HuH-7.5 (cell line): ENCODE measurements at regions not wholly inside any gene's neighbourhood (a gene's known extent, or its start where the extent isn't known, plus 50 kb on each side); places are given as distances from the start of the nearest gene placed in this dataset.

ENCODE experiments used
- DNase-seq: peaks from one replicate; pipeline ENCODE4 v3.0.0; 2011; ENCODE audit warnings: low spot score

DNA sequence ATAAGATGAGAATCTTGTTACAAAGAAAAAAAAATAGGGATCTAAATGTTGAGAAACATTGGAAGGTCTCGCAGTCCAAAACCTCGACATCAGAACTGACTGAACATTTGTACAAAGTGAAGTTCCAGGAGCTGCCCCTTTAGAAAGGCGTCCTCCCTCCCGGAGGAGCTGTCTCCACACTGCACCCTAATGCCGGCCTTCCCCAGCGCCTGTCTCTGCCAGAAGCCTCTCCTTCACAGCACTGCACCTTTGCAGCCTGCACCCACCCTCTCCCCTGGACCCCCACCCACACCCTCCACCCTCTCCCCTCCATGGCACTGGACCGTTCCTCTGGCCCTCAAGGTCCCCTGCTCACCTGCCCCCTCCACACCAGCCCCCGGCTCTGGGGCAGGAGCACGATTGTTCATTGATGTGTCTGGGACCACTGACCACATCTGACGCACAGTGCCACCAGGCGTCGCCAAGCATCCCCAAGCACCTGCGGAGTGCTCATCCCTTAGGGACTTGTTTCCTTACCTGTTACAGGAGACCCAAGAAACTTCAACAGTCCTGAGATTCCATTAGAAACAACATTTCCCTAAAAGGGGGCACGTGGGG is 90.3 kb upstream of the SNTG2 start:
- no peak for DNase-seq

DNA sequence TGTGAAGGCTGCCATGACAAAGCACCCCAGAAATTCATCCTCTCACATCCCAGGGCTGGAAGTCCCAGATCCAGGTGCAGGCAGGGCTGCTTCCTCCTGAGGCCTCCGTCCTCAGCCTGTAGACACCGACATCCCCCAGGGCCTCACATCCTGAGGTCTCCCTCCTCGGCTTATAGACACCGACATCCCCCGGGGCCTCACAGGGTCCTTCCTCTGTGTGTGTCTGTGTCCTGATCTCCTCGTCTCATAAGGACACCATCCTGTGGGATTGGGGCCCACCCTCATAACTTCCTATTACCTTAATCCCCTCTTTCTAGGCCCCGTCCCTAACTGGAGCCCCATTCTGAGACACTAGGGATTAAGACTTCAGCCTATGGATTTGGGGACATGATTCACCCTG is 92.0 kb upstream of the SNTG2 start:
- DNase-seq: no peak

DNA sequence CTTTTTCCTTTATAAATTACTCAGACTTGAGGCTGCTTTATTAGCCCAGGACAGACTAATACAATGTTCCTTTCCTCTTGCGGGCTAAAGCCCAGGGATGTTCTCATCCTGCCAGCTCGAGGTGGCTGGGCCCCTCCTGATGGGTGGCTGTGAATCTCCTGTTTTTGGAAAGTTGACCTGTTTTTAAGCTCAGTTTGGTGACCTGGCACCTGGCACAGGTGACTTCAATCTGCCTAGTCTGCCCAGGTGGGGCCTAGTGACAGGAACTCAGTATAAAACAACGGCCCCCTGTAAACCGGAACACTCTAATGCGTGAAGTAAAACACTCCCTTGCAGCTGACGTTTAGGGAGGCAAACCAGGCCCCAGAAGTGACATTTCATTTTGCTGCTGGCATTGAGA is 92.7 kb upstream of the SNTG2 start:
- no peak for DNase-seq

DNA sequence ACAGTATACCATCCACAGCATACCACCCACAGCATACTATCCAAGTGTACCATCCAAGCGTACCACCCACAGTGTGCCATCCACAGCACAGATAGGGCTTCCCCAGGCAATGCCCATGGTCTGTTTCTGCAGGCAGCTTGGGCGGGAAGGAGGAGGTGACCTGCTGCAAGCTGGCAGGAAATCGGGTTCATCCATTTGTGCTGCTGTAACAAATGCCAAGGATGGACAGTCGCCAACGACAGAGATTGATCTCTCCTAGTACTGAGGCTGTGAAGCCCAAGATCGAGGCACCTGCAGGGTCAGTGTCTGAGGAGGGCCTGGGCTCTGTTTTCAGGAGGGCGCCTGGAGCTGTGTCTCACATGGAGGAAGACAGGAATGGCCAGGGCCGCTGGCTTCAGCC is 93.6 kb upstream of the SNTG2 start:
- no peak for DNase-seq

DNA sequence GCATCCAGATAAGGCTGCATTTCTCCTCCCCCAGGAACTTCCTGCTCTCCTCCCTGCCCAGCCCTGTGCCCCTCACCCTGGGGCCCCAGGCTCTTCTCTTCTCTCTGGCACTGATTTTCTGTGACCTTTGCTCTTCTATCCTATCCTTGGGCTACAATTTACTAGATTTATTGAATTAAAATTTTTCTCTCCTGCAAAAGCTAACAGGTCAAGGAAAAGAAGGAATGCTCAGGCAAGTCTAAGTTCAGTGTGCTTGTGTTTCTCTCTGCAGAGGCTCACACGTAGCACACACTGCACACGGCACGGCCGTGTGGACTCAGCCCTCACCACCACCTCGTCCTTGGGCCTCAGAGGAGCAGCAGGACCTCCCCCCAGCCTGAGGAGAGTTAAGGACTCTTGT is 94.2 kb upstream of the SNTG2 start:
- no peak for DNase-seq

DNA sequence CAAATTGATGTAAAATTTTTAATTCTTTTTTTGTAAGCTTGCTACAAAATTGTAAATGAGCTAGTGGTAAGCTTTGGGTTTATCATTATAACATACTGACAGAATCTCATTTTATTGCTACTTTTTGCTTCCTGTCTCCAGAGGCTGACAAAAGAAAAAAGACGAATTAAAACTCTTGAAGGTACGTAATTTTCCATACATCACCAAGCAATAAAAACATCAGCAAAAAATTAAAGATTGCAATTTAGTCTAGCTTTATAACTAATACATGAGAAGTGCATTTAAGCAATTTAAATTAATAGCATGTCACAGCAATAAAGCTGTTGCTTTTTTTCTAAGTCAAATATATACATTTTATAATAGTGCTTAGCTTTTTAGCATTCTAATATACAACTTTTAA is 94.6 kb upstream of the SNTG2 start:
- no peak for DNase-seq

DNA sequence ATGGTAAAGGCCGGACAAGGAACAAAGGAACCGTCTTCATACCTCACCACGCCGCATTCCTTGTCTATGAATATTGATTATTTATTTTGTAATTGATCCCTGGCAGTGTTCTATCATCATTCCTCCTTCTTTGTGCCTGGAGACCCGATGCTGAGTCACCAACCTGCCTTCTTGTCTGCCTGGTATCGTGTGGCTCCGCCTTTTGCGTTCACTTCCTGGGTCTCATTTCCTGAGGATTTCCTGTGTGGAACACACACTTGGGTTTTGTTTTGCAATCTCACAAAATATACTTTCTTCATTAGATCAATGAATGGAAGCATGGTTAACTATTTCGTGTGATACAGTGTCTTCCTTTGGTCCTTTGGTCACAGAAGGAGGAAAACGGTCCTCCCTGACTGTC is 95.5 kb upstream of the SNTG2 start:
- DNase-seq: no peak

DNA sequence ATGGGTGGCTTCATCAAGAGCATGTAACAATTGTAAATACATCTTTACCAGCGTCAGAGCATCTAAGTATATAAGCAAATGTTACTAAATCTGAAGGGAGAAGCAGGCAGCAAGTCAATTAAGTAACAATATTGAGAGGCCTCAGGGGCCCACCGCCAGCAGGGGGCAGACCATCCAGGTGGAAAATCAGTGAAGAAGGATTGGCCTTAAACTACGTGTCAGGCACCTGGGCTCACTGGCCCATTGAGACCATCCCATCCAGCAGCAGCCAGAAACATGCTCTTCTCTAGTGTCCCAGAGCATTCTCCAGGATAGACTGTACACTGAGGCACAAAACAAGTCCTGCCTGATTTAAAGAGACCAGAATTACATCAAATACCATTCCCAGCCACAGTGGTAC is 96.2 kb upstream of the SNTG2 start:
- peak; percentile 16 for DNase-seq

DNA sequence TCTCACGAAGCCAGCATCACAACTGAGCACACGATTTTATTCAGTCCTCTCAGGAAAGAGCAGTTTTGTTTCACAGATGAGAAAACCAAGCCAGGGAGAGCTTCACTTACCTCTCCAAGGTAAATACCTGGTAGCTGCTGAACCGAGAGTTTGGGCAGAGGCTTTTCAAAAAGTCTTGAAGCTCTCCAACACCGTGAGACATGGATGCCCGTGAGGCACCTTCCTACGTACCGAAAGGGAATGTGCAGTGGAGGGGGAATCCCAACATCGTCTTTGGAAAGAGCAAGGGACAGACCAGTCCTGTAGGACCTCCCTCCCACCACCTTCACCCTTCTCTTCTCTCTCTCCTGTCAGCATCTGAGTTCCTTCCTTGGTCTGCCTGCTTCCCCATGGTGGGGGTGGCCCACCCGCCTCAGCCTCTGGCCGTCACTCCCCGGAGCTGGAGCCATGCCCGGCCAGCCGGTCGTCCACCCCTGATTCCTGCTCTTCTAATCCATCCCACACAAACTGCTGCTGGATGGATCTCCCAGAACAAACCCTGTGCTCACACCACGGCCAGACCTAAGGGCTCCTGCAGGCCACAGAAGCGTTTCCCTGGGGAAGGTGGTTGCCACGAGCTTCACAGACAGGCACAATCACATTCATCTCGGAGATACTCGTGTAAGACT is 97.3 kb upstream of the SNTG2 start:
- DNase-seq: no peak

DNA sequence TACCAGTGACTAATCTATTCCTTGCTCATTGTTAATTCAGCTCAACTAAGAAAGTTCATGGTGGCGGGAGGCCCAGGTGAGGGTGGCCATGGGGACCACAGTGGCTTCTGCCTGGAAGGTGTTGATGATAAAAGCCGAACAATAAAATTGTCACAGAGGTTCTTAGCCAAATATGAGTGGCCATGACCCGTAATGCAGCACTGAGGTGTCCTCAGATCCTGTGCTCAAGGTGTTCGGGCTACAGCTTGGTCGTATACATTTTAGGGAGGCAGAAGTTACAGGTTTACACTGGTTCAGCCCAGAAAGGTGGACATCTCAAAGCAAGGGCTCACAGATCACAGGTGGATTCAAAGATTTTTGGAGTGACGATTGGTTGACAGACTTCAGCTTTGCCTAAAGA is 98.5 kb upstream of the SNTG2 start:
- DNase-seq: no peak

DNA sequence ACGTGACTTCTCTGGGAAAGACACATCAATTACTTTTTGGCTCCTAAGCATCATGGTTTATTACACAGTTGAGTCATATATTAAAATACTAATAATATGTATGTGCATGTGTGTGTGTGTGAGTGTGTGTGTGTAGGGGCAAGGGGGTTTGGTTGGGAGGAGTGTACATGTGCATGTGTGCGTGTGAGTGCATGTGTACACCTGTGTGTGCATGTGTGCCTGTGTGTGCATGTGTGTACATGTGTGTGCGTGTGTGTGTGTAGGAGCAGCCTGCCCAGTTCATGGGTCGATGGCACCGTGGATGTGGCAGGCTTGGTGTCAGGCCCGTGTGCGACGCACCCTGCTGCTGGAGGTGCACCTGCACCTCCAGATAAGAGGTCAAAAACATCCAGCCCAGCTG is 99.0 kb upstream of the SNTG2 start:
- no peak for DNase-seq

DNA sequence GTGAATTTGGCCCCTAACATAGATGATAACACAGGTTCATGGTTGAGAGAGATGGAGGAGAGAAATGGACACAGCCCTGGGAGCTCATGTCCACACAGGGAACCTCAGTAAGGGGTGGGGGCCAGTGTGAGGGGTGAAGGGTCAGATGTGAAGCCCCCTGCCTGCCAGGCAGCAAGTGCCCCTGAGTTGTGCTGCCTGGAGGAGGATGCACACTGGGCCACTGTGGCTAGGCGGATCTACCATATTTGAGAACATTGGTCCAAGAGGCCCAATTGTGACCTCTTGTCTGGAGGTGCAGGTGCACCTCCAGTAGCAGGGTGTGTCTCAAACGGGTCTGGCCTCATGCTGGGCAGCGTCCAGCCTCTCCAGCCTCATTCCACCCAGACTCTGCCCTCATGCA is 99.6 kb upstream of the SNTG2 start:
- no peak for DNase-seq

DNA sequence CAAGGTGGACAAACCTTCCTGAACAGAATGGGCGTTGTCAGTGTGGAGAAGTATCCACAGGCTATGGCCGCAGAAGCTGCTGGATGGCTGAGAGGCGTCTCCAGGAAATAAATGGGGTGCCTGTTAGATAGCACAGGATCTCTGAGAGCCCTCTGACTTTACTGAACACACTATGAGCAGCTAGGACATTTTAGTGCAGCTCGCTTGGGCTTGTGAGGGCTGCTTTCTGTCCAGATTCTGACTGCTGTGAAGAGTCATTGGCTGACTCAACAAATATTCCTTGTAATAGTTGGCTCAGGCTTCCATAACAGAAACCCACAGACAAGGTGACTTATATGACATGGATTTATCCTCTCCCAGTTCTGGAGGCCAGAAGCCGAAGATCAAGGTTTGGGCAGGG is 100.2 kb upstream of the SNTG2 start:
- DNase-seq: no peak

DNA sequence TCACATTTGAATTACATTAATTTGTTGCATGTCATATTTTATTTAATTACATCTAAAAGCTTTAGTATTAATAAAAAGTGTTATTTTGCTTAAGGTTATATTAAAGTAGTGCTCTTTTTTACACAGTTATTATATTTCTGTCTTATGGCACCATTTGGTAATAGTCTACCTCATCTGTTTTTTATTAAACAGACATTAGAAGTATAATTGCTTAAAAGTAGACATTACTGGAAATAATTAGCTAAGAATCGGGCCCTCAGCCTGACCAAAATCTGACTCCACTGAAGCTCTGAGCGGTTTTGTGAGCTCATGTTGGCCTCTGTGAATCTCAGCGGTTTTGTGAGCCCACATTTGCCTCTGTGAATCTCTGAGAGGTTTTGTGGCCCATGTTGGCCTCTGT is 102.5 kb upstream of the SNTG2 start:
- DNase-seq: no peak

DNA sequence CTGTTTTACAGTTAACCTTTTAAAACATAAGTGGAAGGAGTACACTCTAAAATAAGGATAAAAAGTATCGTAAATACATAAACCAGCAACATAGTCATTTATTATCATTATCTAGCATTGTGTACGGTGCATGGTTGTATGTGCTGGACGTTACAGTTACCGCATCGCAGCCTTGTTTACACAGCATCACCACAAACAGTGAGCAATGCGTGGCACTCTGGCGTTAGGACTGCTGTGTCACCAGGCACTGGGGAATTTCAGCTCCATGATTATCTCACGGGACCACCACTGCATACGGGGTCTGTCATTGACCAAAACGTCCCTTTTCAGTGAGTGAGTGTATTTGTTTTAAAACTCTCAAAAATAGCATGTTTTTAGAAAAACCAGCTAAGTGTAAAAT is 103.0 kb upstream of the SNTG2 start:
- DNase-seq: no peak

DNA sequence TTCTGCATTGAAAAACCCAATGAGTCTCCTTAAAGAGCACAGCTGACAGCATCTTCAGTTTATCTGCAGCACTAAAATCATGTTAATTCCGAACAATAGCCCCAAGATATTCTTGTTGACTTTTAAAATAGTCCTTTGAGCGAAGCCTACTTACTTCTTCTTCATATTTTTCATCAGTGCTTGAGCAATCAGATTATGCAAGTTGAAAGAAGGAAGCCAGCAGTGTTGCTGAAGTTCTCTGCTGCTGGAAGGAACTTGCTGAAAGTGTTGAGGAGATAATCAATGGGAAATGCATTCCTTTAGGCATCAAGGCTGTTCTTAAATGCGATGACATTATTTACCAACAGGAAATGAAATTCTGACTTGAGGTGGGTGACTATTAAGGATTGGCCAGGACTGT is 105.9 kb upstream of the SNTG2 start:
- no peak for DNase-seq

DNA sequence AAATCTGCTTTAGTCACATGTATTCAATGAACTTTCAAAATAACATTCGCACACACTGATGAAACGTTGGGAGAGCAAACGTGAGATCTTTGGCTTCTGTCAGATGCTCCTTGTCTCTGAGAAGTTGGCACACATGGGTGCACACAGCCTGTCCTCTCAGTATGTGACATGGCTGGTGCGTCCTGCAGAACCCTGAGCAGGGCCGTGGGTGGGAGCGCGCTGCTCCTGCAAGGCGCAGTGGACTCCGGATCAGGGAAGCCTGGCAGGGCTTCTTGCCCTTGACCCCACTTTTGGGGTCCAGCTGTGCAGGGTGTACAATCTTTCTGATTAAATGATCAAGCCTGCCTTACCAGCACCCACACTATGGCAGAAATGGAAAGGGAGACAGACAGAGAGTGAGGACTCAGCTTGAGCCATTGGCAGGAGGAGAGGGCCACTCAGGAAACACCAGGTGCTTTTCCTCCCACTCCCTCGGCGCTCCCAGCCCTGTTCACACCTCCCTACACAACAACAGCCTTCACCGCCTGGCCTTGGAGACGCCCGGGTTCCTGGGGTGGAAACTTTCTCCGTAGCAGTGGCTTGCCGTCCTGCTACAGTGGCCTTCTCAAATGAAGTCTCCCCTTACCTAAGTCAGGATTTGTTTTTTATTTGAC is 108.4 kb upstream of the SNTG2 start:
- DNase-seq: no peak

DNA sequence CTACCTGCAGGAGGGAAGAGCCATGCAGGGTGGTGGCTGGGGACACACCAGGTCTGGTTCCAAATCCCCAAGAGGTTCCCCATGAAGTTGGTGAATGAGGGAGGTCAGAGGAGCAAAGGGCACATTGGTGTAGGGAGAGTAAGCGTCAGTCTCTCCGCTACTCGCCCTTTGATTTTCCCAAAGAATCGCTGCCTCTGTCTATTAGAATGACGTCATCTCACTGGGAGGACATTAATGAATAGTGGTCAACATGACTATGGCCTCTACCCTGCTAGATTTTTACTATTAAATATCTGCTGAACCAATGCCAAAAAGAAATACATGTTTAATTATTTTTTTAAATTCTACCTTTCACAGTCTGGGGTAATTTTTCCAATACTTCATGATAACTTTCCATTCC is 109.6 kb upstream of the SNTG2 start:
- no peak for DNase-seq

DNA sequence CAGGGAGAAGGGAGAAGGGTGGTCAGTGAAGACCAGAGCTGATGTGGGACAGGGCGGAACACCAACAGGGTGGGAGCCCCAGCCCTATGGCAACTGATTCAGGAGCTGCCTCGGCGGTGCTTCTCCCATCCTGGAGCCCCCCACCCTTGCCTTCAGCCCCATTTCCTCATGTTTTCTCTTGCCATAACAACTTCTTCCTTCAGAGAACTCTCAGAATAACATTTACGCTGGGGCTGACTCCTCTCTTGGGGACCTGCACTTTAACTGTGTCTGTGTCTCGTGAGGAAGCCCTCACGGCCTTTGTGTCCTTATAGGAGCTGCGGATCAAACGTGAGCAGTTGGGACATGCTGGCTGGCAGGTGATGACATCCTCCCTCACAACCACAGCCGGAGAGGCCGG is 116.4 kb upstream of the SNTG2 start:
- no peak for DNase-seq

DNA sequence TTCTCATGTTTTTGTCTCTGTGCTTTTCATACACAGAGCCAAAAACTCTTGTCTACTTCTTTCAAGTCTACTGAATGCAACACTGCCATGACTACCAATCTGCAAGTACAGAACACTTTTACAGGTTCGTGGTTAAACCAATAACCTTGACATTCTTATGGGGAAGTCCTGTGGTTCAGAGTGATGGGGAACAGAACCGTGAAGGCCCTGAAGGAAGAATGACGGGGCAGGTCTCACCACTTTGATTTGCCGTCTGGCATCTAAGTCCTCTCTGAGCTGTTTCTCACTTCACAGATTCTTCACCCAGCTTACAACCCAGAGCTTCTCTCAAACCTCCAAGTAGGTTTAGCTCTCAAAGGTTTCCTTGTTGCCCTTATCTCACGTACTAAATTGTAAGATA is 117.5 kb upstream of the SNTG2 start:
- no peak for DNase-seq

DNA sequence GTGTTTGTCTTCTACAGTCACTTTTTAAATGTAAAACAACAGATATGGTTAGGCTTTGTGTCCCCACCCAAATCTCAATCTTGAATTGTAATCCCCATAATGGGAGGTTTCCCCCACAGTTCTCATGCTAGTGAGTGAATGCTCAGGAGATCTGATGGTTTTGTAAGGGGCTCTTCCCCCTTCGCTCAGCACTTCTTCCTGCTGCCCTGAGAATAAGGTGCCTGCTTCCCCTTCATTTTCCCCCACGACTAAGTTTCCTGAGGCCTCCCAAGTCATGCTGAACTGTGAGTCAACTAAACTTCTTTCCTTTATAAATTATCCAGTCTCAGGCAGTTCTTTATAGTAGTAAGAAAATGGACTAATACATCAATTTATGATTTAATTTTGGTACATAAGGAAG is 118.0 kb upstream of the SNTG2 start:
- no peak for DNase-seq

DNA sequence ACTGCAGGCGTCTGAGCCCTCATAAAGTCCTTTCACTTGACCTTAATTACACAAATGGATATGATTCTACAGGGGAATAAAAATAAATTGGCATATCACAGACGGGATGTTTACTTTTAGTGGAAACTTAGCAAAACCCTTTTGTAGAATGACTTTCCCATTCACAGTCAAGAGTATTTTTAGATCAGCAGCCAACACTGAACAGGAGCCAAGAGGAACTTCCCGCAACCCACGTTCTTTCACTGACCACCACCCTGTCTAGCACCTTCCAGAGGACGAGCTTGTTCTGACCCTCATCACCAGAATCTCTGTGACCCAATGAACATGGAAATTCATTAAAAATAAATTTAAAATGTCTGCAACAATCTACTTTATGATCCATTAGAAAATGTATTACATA is 119.0 kb upstream of the SNTG2 start:
- no peak for DNase-seq

DNA sequence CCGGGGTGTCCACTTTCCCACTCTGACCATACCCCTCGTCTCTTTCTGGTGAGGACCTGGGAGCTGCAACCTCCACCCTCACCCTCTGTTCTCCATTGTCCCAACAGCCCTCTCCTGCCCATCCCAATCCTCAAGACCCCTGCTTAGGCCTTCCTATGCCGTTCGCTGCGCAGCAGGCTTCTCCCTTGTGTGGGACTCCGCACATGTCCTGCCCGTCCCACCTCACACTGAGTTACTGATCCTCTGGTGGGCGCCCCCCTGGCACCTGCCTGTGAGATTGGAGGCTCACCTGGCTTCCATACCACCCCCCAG is 119.5 kb upstream of the SNTG2 start:
- no peak for DNase-seq
